ELR (cell line): ENCODE measurements at regions not wholly inside any gene's neighbourhood (a gene's known extent, or its start where the extent isn't known, plus 50 kb on each side); places are given as distances from the start of the nearest gene placed in this dataset.

Experiments used
- DNase-seq: peaks from one replicate; pipeline ENCODE4 v3.0.0-alpha.2; 2015; ENCODE audit warnings: low read depth

DNA sequence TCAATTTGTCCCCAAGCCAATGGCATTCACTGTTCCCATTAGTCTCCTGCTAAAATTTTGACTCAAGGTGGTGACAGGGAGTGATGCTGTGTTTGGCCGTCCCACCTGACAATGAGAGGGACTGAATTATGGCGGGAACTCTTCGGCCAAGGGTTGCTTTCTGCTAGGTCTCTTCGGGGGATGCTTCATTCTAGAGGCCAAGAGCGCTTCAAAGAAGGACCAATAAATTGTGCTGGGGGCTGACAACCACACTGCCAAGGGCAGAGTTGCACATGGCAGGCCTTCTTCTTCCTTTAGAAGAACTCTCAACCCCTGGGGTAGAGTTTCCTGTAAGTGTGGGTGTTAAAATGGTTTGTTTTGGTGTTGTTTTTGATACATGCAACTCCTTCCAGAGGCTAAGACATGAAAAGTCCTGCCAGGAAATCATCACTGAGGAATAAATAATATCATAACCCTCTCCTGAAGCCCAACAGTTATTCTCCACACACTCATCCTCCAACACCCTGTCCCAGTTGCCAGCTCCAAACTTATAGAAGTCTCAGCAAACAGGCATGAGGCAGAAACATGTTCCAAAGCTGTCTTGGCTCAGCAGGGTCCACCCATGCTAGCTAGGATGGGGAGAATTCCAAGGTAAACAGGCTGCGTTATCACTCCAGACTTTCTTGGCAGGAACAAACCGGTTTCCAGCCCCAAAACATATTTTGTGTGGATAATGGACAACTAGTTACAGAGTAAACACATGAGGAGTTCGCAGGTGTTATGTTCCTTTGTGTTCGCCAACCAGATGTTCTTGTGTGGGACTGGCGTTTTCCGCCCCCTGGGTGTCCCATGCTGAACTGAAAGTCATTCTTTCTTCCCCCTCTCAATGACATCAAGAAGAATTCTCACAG is 396.7 kb upstream of the RGMA start:
- DNase-seq = no peak

DNA sequence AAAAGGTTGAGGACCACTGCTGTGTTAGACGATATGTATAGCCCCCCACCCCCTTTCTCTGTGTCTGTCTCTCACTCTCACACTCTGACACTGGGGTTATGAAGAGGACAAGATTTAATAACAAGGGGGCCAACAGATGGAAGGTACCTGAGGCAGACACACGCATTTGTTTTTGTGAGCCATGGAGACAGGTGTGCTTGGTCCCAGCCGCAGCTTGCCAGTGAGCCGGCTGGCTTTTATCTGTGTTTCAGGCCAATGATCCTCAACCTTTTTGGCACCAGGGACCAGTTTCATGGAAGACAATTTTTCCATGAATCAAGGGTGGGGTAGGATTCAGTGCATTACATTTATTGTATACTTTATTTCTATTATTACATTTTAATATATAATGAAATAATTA is 394.9 kb upstream of the RGMA start:
- no peak for DNase-seq

DNA sequence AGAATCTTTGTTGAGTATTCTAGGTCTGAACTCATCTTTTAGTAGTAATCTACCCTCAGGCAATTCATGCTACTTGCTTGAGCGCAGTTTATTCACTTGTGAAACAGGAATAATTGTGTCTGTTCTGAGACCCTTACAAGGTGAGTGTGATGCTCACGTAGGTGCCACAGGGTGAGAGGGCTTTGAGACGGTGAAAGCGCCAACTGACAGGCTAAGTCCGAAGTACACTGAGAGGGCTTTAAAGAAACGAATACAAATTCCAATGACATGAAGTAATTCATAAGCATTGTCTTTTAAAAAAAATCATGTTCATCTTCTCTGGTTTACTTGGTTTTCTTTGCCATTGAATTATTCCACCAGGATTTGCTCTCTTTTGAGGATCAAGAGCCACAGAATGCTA is 393.7 kb upstream of the RGMA start:
- DNase-seq = no peak

DNA sequence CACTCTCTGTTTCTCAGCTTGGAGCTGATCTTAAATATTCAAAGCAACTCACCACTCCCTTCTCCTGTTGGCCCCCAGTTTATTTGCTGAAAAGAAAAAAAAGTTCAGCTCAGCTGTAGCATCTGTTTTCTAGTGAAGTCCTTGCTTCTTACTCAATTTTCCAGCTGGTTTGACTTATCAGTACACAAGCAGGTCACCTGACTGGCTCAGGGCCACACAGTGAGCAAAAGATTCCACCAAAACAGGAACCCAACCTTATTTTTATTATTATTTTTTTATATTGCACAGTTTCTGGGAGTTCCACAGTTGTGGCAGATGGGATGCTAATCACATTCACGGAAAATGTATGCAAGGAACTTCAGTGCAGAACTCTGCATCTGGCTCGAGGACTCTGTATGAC is 390.7 kb upstream of the RGMA start:
- DNase-seq = no peak

DNA sequence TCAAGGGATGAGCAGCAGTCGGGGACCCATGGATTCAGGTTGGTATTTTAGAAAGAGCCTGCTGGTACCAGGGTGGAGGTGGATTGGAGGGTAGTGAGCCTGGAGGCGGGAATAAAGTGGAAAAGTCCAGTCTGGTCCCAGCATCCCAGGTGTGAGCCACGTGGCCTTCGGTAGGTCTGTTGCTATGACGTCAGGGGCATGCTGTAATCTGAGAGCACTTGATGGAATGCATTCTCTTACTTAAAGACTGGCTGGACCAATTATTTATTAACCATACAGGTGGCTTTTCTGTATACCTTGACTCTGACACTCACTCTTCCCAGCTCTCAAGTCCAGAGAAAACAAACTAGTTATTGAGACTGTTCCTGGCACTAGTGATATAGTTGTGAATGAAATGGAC is 389.9 kb upstream of the RGMA start:
- DNase-seq = no peak

DNA sequence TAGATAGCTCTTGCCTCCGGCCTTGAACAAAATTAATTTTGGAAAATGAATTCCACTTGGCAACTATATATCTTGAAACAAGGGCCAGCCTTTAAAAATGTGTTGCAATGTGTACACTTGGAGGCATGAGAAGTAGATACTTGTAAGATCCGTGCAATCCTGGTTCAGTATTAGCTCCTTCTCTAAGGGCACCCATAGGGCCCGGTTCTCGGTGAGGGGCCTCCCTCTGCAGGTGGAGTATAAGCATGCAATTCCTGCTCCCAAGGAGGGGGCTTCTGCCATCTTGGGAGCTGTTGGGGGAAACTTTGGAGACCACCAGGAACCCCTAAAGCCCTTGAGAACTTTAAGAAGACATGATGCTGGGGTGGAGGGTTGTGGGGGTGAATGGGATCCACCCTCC is 388.7 kb upstream of the RGMA start:
- DNase-seq = no peak

DNA sequence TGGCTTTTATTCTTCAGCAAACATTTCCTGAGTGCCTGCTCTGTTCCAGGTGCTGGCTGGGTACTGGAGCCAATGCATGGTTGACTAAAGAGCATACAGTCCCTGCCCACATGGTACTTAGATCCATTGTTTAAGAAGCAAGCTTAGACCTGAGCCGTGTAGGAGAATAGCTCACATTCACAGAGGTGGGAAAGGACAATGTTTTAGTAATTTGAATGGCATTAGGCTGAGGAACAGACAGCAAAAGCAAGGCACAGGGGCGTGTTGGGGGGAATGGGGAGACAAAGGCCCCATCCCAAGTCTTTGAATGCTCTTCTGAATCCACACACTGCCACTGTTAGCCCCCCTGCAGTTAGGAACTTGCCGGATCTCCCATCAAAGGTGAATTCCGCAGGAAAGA is 388.2 kb upstream of the RGMA start:
- no peak for DNase-seq

DNA sequence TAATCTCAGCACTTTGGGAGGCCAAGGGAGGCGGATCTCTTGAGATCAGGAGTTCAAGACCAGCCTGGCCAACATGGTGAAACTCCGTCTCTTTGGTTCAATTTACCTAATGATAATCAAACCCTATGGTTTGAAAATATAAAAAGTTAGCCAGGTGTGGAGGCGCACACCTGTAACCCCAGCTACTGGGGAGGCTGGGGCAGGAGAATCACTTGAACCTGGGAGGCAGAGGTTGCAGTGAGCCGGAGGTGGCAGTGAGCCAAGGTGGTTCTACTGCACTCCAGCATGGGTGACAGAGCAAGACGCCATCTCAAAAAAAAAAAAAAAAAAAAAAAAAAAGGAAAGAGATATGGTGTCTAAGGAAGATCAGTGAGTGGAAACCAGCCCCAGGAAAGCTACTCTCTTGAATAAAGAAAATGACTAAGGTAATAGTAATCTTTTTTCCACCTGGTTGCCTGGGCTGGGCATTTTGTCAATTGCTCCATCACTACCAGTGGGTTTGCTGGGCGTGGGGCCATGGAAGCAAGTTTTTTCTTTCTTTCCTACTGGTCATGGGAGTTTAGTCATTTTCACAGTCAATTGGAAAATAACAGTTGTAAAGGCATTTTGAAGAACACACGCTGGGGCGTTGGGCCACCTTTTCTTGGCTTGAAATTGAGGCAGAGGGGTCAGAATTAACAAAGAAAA is 387.6 kb upstream of the RGMA start:
- DNase-seq = no peak

DNA sequence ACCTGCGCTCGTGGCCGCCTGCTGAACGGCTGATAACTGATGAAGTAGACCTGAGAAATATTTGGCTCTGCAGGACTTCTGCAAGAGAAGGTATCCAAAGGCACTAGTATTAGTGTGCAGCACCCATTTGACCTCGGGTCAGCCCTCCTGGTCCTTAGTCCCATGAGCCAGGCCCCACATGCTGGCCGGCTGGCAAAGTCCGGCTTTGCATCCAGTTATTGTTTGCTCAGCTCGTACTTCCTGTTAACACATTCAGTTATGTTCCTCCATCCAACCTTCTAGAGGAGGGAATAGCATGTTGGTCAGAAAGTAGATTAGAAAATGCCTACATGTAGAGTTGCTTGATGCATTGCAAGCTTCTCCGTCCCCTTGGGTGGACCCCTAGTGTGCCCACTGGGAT is 385.7 kb upstream of the RGMA start:
- no peak for DNase-seq

DNA sequence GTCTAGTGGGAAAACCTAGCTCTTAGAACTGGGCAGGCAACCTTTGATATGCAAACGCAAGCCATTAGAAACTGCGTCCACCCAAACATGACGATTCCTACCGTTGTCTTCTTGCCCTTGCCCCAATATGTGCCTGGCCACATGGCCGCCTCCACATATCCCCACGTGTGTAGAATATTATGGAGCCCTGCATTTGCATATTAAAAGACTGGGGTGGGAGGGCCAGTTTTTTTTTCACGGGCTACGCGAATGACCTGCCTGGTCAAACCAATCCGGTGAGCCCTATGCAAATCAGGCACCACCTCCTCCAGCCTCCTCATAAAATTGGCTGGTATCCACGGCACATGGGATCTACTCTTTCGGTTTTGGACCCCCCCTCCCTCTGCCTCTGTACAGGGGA is 381.0 kb upstream of the RGMA start:
- DNase-seq = no peak

DNA sequence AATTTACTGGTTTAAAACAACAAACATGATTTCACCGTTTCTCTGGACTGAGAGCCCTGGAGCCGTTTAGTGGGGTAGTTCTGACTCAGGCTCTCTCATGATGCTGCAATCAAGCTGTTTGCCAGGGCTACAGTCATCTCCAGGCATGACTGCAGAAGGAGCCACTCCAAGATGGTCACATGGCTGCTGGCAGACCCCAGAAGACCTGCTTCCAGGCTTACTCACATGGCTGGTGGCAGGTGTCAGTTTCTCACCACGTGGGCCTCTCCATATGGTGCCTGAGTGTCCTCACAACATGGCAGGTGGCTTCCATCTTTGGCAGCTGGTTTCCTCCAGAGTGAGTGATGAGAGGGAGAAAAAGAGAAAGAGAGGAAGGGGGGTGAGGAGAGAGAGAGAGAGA is 378.3 kb upstream of the RGMA start:
- no peak for DNase-seq

DNA sequence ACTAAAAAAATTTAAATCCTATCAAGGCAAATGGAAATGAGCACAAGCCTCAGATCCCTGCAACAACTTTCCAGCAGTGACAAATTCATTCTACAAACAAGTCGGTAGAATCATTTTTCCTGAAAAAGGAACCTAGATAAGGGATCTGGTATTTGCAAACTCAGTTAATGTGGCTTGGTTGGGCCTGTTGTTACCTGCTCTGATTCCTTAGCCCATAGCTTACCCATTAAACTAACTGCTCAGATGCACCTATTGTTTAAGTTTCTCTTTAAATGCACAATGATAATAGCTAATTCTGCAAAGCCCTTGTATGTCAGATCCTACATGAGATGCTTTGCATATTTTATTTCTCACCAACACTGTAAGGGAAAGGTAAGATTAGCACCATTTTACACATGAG is 377.4 kb upstream of the RGMA start:
- DNase-seq = no peak

DNA sequence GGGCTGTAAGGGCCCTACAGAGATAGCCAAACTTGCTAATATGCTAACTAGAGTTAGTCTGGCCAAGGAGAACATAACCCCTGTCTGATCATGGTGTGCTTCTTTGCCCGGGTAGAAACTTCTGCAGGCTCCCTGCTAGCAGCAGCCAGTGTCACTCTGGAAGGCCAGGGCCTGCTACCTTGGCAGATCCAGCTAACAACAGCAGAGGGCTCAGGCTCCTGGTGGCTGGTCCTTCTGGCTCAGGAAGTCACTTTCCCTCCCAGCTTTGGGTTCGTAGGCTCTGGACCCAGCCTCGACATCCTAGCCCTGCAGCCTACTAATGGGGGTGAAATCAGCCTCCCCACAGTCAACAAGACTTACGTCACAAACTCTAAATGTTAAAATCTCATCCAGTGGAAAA is 373.7 kb upstream of the RGMA start:
- DNase-seq = no peak

DNA sequence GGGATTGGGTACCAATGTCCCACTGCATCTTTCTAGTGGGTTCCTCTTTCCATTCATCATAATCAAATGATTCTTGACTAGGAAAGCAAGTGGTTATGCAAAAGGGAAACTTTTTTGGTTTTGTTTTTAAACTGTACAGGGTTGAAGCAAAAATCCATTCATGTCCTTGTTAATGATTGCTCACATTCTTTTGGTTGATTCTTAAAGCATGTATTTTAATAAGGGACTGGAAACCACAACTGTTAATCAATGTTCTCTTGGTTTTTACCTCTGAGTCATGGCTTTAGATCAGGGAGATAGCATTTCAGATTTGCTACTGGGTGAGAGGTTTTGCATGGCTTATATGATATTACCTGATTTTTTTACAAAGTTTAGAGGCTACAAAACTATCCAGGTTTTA is 371.7 kb upstream of the RGMA start:
- DNase-seq = no peak

DNA sequence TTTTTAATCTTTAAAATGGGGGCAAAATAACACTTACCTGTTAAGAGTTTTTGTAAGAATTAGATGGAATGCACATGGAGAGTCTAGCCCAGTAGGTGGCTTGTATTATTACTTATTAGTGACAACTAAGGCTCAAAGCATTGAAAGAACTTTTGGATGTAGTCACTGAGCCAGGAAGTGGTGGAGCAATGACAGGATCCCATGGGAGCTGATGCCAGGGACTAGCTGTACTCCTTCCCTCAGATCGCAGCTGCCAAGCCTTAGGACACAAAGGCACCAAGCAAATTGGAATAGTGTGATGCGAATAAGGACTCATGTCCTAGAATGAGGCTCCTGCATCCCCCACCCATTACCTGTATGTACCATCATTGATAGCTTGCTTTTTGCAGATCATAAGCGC is 370.4 kb upstream of the RGMA start:
- DNase-seq = no peak

DNA sequence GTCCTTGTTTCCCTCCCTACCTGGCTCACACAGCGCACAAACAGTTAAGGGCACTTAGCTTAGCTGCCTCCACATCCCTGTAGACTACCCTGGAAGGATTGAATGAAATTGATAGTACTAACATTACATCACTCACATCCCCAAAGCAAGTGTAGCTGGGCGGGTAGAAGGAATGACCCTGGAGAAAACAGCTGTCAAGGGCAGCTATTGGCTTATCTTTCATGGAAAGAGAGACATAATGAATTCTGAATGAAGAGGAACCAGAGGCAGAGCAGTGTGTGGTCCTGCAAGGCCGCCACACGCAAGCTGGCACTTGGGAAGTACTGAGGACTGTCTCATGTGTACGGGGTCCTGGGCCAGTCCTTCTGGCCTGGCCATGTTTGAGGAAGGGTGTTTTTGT is 369.6 kb upstream of the RGMA start:
- DNase-seq = no peak

DNA sequence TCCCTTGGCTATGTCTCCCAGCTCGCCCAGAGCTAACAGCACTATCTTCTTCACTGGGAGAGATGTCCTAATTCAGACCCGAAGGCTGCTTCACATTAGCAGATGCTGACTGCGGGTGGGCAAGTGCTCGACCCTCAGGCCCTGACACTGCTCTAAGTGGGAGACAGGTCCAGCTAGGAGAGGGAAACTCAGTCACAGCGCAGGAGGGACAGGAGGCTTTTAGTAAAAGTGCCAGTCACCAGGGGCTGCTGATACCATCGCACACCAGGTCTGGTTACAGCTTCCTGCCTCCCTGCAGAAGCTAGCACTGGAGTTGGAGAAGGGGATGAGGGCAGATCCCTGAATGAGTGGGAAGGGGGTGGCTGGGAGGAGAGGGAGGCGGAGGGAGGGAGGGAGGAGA is 365.8 kb upstream of the RGMA start:
- DNase-seq = no peak

DNA sequence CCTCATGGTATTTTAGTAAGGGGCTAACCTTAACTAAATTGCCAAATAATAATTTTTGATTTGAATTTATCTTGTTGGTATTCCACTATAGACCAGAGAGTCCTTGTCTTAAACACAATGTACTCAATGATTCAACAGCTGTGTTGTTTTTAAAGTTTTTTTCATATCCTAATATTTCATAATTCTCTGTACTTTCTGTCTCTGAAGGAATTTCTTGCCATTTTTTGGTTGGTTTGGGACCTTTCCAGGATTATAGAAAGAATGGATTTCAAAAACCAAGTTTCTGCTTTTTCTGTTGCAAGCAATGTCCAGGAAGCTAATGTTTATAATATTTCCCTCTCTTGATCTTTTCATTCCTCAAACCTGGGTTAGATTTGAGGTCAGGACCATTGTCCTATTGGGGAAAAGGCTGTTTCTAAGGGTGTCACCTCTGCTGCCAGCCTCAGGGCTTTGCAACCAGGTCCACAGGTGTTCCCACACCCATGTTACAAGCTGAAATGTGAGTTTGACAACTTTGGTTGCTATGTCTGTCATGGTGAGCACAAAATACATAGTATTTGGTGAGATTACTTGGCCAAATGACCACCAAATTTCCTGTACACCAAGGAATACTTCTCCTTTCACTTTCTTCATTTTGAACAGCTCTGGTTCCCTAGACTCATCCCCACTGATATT is 363.7 kb upstream of the RGMA start:
- DNase-seq = no peak

DNA sequence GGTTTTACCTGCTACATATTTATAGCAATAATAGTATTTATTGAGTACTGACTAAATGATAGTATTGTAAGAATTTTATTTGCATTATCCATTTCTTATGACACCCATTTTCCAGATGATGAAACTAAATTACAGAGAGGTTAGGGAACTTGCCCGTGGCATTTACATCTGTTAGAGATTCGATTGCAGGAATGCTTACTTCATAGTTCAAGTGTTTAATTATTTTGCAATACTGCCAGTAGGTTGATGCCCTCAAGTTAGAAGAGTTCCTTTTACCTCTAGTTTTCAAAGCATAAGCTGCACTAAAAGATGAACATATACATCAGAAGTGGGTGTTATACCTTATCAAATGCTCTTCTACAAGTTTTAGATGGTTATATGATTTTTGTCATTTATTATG is 362.8 kb upstream of the RGMA start:
- no peak for DNase-seq

DNA sequence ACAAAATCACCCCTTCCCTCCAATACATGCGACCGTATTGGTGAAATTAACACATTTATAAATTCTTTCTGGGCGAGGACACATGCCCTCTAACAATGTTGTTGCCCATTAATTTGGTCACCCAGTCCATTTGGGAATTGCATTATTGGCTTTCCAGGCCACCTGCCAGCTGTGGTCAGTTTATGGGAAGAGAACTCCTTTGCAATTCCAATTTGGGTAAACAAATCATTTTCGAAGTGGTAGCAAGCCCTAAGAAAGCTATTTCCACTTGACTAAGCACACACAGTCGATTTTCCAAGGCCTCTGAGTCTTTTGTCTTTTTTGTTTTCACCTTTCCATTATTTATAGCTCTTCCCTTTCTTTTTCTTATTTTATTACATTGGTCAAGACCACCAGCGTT is 362.3 kb upstream of the RGMA start:
- DNase-seq = no peak

DNA sequence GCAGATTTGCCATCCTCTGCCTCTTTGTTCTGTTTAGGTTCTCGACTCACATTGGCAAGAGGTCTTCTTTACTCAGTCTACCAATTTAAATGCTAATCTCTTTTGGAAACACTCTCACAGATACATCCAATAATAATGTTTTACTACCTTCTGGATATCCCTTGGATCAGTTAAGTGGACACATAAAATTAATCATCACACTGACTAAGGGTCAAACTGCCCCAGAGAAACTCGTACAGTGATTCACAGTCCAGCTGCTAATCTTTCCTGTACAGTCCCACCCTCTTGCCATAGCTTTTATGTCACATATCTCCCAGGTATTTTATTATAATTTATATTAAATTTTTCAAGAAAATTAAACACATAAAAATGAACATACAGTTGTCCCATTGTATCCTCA is 360.8 kb upstream of the RGMA start:
- DNase-seq = no peak

DNA sequence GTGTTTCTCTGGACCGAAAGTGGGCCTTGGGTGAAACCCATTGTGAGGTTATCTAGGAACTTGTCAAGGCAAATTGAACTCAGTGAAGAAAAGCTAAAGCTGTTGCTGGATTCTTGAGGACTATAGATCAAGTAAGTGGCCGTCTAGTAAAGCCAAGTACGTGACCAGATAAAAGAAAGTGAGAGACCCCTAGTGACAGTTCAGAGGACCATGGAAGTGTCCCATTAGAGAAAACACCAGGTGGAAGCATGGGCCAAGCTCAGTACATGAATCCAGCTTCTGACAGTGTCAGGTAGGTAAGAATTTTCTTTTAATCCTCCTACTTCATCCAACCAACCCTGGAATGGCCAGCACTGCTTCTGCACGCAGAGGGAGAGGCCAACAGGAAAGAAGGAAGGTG is 349.3 kb upstream of the RGMA start:
- DNase-seq = no peak

DNA sequence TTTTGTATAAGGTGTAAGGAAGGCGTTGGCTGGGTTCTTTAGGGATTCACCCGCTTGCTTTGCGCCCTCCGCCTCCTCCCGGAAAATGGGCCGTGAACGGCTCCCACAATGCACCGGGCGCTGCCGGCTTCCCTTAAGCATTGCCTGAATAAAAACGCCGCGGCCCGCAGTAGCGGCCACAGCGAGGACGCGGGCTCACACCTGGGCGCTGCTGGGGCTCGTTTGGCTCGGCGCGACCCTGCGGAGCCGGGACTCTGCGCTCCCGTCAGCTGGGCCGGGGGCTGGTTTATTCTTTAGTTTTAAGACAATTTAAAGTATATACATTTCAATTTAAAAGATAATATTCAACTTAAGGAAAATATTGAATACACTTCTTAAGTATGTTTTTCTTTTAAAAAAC is 343.5 kb upstream of the RGMA start:
- DNase-seq = no peak
